Smooth muscle cell (in vitro differentiated cells): ENCODE measurements at regions not wholly inside any gene's neighbourhood (a gene's known extent, or its start where the extent isn't known, plus 50 kb on each side); places are given as distances from the start of the nearest gene placed in this dataset.

ENCODE experiments used
- DNase-seq: peaks from one replicate; lab custom pipeline; 2025; ENCODE audit not compliant: unreplicated experiment; lab: John Stamatoyannopoulos, UW
- H2AFZ ChIP-seq: fragments of 200-600 bp; sonication (generic); 2 replicates; pipeline ENCODE4 v1.6.0; 2016; ENCODE audit warnings: antibody characterized with exemption, low read depth, mild to moderate bottlenecking
- H3F3A ChIP-seq: fragments of 200-600 bp; sonication (generic); 2 replicates; pipeline ENCODE4 v1.6.0; 2017; ENCODE audit warnings: antibody characterized with exemption, low read depth
- H3K27ac ChIP-seq: fragments of 200-600 bp; sonication (generic); 2 replicates; pipeline ENCODE4 v1.5.1; 2016; ENCODE audit warnings: low read depth, mild to moderate bottlenecking
- H3K27me3 ChIP-seq: fragments of 200-600 bp; sonication (generic); 2 replicates; pipeline ENCODE4 v1.6.1; 2016; ENCODE audit warnings: low read depth, mild to moderate bottlenecking
- H3K36me3 ChIP-seq: fragments of 200-600 bp; sonication (generic); 2 replicates; pipeline ENCODE4 v1.5.1; 2016; ENCODE audit warnings: low read depth
- H3K4me1 ChIP-seq: fragments of 200-600 bp; sonication (generic); 2 replicates; pipeline ENCODE4 v1.5.1; 2016; ENCODE audit warnings: low read depth
- H3K4me2 ChIP-seq: fragments of 200-600 bp; sonication (generic); 2 replicates; pipeline ENCODE4 v1.6.0; 2016; ENCODE audit warnings: mild to moderate bottlenecking
- H3K4me3 ChIP-seq: fragments of 200-600 bp; sonication (generic); 2 replicates; pipeline ENCODE4 v1.5.1; 2016; ENCODE audit warnings: mild to moderate bottlenecking
- H3K79me2 ChIP-seq: fragments of 200-600 bp; sonication (generic); 2 replicates; pipeline ENCODE4 v1.6.0; 2016; ENCODE audit warnings: low read depth, mild to moderate bottlenecking
- H3K9ac ChIP-seq: fragments of 200-600 bp; sonication (generic); 2 replicates; pipeline ENCODE4 v1.6.0; 2016; ENCODE audit warnings: low read depth
- H3K9me3 ChIP-seq: fragments of 200-600 bp; sonication (generic); replicated peaks from 2 replicates; pipeline ENCODE4 v1.5.1; 2016; ENCODE audit warnings: low read depth
- H4K20me1 ChIP-seq: fragments of 200-600 bp; sonication (generic); 2 replicates; pipeline ENCODE4 v1.6.0; 2016; ENCODE audit warnings: low read depth
- WGBS: methylation state at CpG from one replicate; pipeline ENCODE4 v1.1.7; 2016; ENCODE audit warnings: low lambda C conversion rate; 5-methylcytosine and 5-hydroxymethylcytosine counted together
- TF ChIP-seq, protein P1 (sequence below): fragments of 200-600 bp; sonication (generic); IDR thresholded peaks from 2 replicates; pipeline ENCODE4 v1.5.1; 2017; ENCODE audit warnings: borderline replicate concordance, mild to moderate bottlenecking, antibody characterized with exemption; ENCODE audit not compliant: insufficient read depth, poor library complexity, severe bottlenecking

DNA sequence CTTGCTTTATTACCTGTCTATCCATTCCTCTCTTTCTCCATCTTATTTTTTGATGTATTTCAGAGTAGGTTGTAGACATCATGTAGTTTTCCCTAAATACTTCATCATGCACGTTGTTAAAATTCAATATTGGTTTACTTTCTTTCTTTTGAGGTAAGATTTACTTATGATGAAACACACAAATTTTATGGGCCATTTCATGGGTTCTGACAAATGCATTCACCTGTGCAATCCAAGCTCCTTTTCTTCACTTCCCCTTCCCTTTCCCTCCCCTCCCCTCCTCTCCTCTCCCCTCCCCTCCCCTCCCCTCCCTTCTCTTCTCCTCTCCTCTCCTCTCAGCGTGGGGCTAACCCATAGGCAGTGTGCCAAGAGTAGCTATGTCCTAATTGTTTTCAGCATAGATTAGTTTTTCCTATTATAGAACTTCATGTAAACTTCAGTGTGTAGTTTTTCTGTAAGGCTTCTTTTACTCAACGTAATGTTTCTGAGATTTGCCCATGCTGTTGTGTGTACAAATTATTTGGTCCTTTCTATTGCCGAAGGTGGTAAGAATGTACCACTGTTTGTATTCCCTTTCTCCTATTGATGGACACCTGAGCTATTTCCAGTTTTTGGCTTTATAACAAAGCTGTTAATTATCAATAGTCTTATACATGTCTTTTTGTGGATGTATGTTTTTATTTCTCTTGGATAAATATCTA, 92.9 kb upstream of the CLINT1 start:
- WGBS, result 85% methylated on average over 3 of the region's 4 CpGs
- Histone ChIP-seq H3K9ac (no peak overlapping the region), H3K4me2 (no peak overlapping the region), H4K20me1 (no peaks in the 10 kb centered on the region), H3K27me3 (no peaks in the 10 kb centered on the region), H3K4me1 (no peaks in the 10 kb centered on the region), H2AFZ (no peak overlapping the region), H3F3A (peaks cover 4% of the 10 kb centered on the region), H3K79me2 (no peaks in the 10 kb centered on the region), H3K9me3 (no peaks in the 10 kb centered on the region), H3K36me3 (no peaks in the 10 kb centered on the region), H3K27ac (no peak overlapping the region), H3K4me3 (no peak overlapping the region)
- TF ChIP-seq, protein P1, sequence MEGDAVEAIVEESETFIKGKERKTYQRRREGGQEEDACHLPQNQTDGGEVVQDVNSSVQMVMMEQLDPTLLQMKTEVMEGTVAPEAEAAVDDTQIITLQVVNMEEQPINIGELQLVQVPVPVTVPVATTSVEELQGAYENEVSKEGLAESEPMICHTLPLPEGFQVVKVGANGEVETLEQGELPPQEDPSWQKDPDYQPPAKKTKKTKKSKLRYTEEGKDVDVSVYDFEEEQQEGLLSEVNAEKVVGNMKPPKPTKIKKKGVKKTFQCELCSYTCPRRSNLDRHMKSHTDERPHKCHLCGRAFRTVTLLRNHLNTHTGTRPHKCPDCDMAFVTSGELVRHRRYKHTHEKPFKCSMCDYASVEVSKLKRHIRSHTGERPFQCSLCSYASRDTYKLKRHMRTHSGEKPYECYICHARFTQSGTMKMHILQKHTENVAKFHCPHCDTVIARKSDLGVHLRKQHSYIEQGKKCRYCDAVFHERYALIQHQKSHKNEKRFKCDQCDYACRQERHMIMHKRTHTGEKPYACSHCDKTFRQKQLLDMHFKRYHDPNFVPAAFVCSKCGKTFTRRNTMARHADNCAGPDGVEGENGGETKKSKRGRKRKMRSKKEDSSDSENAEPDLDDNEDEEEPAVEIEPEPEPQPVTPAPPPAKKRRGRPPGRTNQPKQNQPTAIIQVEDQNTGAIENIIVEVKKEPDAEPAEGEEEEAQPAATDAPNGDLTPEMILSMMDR, result no peak
- DNase-seq, result no peak

DNA sequence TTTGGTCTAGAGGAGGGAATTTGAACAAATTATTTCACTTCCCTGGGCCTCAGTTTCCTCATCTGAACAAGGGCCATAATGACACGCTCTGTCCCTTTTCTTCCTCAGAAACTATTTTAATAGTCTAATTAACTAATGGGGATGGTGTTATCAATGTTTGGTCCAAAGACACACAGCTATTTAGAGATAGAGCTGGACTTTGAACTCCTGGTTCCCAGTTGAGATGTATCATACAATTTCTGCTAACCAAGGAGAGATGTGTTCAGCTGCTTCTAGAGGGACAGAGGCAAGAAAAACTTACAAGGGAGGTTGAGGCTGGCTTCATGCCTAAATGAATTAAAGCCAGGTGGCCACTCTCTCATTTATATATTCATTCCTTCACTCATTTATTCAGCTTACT, 90.6 kb upstream of the CLINT1 start:
- Histone ChIP-seq H3K79me2 (no peaks in the 10 kb centered on the region), H3K27ac (no peak overlapping the region), H3K9ac (no peak overlapping the region), H2AFZ (peak overlapping the region; percentile 91), H3K9me3 (no peaks in the 10 kb centered on the region), H3K36me3 (no peaks in the 10 kb centered on the region), H3K4me3 (no peak overlapping the region), H4K20me1 (no peaks in the 10 kb centered on the region), H3K4me2 (no peak overlapping the region), H3K4me1 (no peaks in the 10 kb centered on the region), H3K27me3 (no peaks in the 10 kb centered on the region), H3F3A (peaks cover 4% of the 10 kb centered on the region)
- TF ChIP-seq, protein P1, result no peak
- DNase-seq, result no peak
- 96% methylated on average over 1 of the region's 1 CpG for WGBS

DNA sequence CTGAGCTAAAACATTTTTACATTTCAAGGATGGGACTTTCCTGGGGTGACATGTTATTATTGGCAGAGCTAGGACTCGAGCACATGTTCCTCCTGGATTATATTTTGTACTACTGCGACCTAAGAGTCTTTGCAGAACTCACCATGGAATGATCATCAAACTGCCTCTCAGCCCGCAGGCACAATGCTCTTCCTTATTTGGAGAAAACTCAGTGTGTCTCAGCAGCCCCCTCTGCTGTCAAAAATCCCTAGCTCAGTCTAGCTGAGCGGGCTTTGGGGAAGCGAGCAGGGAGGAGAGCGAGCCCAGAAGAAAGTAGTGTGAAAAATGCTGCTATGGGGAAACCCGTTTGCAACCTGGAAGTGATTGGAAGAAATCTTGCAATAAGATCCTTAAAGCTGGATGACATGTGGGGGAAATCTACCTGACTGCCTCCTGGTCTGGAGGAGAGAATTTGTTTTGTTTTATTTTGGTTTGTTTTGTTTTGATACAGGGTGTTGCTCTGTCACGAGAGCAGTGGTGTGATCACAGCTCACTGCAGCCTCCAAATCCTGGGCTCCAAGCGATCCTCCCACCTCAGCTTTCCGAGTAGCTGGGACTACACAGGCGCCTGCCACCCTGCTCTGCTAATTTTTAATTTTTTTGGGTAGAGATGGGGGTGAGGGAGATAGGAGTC, 89.9 kb upstream of the CLINT1 start:
- H3F3A ChIP-seq, result peaks cover 4% of the 10 kb centered on the region
- no peak overlapping the region for H3K9ac ChIP-seq
- TF ChIP-seq, protein P1, result peak; percentile 84
- H2AFZ ChIP-seq, result peak overlapping the region; percentile 91
- H3K36me3 ChIP-seq, result no peaks in the 10 kb centered on the region
- H3K9me3 ChIP-seq, result no peaks in the 10 kb centered on the region
- 10% methylated on average over 11 of the region's 11 CpGs for WGBS
- peak overlapping the region; percentile 80 for H3K4me2 ChIP-seq
- peak overlapping the region; percentile 29 for H3K4me3 ChIP-seq
- H3K27me3 ChIP-seq, result no peaks in the 10 kb centered on the region
- no peaks in the 10 kb centered on the region for H3K4me1 ChIP-seq
- H3K27ac ChIP-seq, result peak overlapping the region; percentile 41
- DNase-seq, result peak; percentile 39
- no peaks in the 10 kb centered on the region for H3K79me2 ChIP-seq
- H4K20me1 ChIP-seq, result no peaks in the 10 kb centered on the region
